HEK293 (cell line): ENCODE measurements at regions not wholly inside any gene's neighbourhood (a gene's known extent, or its start where the extent isn't known, plus 50 kb on each side); places are given as distances from the start of the nearest gene placed in this dataset.

ENCODE experiments used
- CTCF ChIA-PET: fragments of 350-600 bp; formaldehyde crosslinking; extraction: SDS; loops from one replicate; lab custom pipeline; 2021; ENCODE audit warnings: antibody characterized with exemption; lab: Yijun Ruan, JAX
- POLR2A ChIA-PET: fragments of 300-600 bp; formaldehyde crosslinking; extraction: SDS; loops from one replicate; lab custom pipeline; 2020; ENCODE audit warnings: antibody characterized with exemption, inconsistent platforms; lab: Yijun Ruan, JAX
- H3K27ac ChIP-seq: fragments of 200-500 bp; sonication (Bioruptor generic); 2 replicates; pipeline ENCODE4 v1.5.1; 2014; ENCODE audit warnings: low read depth, low read length, control low read depth, inconsistent platforms; ENCODE audit errors: extremely low read depth
- H3K36me3 ChIP-seq, 2 experiments: fragments of 200-500 bp in 1 of 2; sonication (Bioruptor generic) in 1 of 2; 1 replicate in 1 of 2; 2 replicates in 1 of 2; pipeline ENCODE4 v1.5.1; 2014 to 2017; ENCODE audit warnings: inconsistent platforms in 2 of 2, low read length in 2 of 2; ENCODE audit not compliant: control insufficient read depth in 2 of 2, insufficient read depth in 1 of 2
- H3K4me1 ChIP-seq: fragments of 200-500 bp; sonication (Bioruptor generic); 2 replicates; pipeline ENCODE4 v1.5.1; 2014; ENCODE audit warnings: mild to moderate bottlenecking, low read length, inconsistent platforms; ENCODE audit not compliant: control insufficient read depth, insufficient read depth
- H3K4me3 ChIP-seq: 2 replicates; pipeline ENCODE4 v1.5.1; 2011; ENCODE audit warnings: low read depth, mild to moderate bottlenecking, control low read depth, low read length, moderate library complexity
- H3K9me3 ChIP-seq: fragments of 200-500 bp; sonication (Bioruptor generic); 2 replicates; pipeline ENCODE4 v1.5.1; 2014; ENCODE audit warnings: low read depth, low read length, inconsistent platforms; ENCODE audit not compliant: control insufficient read depth, insufficient read depth
- FEZF1 ChIP-seq: fragments of 450-650 bp; formaldehyde crosslinking; IDR thresholded peaks from 2 replicates; pipeline ENCODE4 v1.5.1; 2016; ENCODE audit warnings: missing biosample characterization, missing genetic modification characterization
- GLI4 ChIP-seq: fragments of 450-650 bp; formaldehyde crosslinking; IDR thresholded peaks from 2 replicates; pipeline ENCODE4 v1.5.1; 2016; ENCODE audit warnings: missing biosample characterization, missing genetic modification characterization
- HOXD13 ChIP-seq: sonication (generic); formaldehyde crosslinking; IDR thresholded peaks from 2 replicates; pipeline ENCODE4 v1.8.0; 2022; ENCODE audit warnings: missing genetic modification reagents, borderline replicate concordance
- ZBTB10 ChIP-seq: fragments of 450-650 bp; formaldehyde crosslinking; IDR thresholded peaks from 2 replicates; pipeline ENCODE4 v1.5.1; 2016; ENCODE audit warnings: missing biosample characterization, missing genetic modification characterization
- ZBTB20 ChIP-seq: fragments of 450-650 bp; formaldehyde crosslinking; IDR thresholded peaks from 2 replicates; pipeline ENCODE4 v1.5.1; 2016; ENCODE audit warnings: missing biosample characterization, missing genetic modification characterization
- ZNF155 ChIP-seq: fragments of 450-650 bp; formaldehyde crosslinking; IDR thresholded peaks from 2 replicates; pipeline ENCODE4 v1.5.1; 2016; ENCODE audit warnings: missing biosample characterization, missing genetic modification characterization
- ZNF211 ChIP-seq: fragments of 450-650 bp; formaldehyde crosslinking; IDR thresholded peaks from 2 replicates; pipeline ENCODE4 v1.5.1; 2016; ENCODE audit warnings: low read depth, missing biosample characterization, missing genetic modification characterization
- ZNF292 ChIP-seq: fragments of 450-650 bp; formaldehyde crosslinking; IDR thresholded peaks from 2 replicates; pipeline ENCODE4 v1.5.1; 2016; ENCODE audit warnings: low read depth, missing biosample characterization, missing genetic modification characterization, borderline replicate concordance
- ZNF311 ChIP-seq: fragments of 450-650 bp; formaldehyde crosslinking; IDR thresholded peaks from 2 replicates; pipeline ENCODE4 v1.5.1; 2017; ENCODE audit warnings: missing biosample characterization, missing genetic modification characterization, borderline replicate concordance
- ZNF341 ChIP-seq: fragments of 450-650 bp; formaldehyde crosslinking; IDR thresholded peaks from 2 replicates; pipeline ENCODE4; 2016; ENCODE audit warnings: low read depth, missing biosample characterization, missing genetic modification characterization
- ZNF416 ChIP-seq: fragments of 450-650 bp; formaldehyde crosslinking; IDR thresholded peaks from 2 replicates; pipeline ENCODE4 v1.5.1; 2016; ENCODE audit warnings: missing biosample characterization, missing genetic modification characterization
- ZNF433 ChIP-seq: fragments of 450-650 bp; formaldehyde crosslinking; IDR thresholded peaks from 2 replicates; pipeline ENCODE4 v1.5.1; 2016; ENCODE audit warnings: missing biosample characterization, missing genetic modification characterization, low read depth
- ZNF473 ChIP-seq: fragments of 450-650 bp; formaldehyde crosslinking; IDR thresholded peaks from 2 replicates; pipeline ENCODE4 v1.5.1; 2017; ENCODE audit warnings: missing biosample characterization, missing genetic modification characterization
- ZNF513 ChIP-seq: fragments of 450-650 bp; IDR thresholded peaks from 2 replicates; pipeline ENCODE4 v1.5.1; 2018; ENCODE audit warnings: missing biosample characterization, missing genetic modification characterization
- ZNF560 ChIP-seq: fragments of 450-650 bp; formaldehyde crosslinking; IDR thresholded peaks from 2 replicates; pipeline ENCODE4 v1.5.1; 2017; ENCODE audit warnings: missing biosample characterization, missing genetic modification characterization, borderline replicate concordance
- ZNF580 ChIP-seq: fragments of 450-650 bp; formaldehyde crosslinking; IDR thresholded peaks from 2 replicates; pipeline ENCODE4 v1.5.1; 2016; ENCODE audit warnings: missing biosample characterization, missing genetic modification characterization
- ZNF692 ChIP-seq: fragments of 450-650 bp; formaldehyde crosslinking; IDR thresholded peaks from 2 replicates; pipeline ENCODE4 v1.5.1; 2016; ENCODE audit warnings: missing biosample characterization, missing genetic modification characterization
- ZNF747 ChIP-seq: fragments of 450-650 bp; formaldehyde crosslinking; IDR thresholded peaks from 2 replicates; pipeline ENCODE4 v1.5.1; 2016; ENCODE audit warnings: missing biosample characterization, missing genetic modification characterization
- ZSCAN5A ChIP-seq: fragments of 450-650 bp; formaldehyde crosslinking; IDR thresholded peaks from 2 replicates; pipeline ENCODE4 v1.5.1; 2016; ENCODE audit warnings: missing biosample characterization, missing genetic modification characterization

- TF ChIP-seq ZNF580 (no peak), ZNF747 (tag by site-specific recombination) (no peak), ZBTB10 (no peak)
These were observed 551.1 kb upstream of the CDH11 start (continued) for GRCh38 chr16:65672960-65673359.

GRCh38 chr16:65671071-65671470 lies 549.2 kb upstream of the CDH11 start:
- no peaks in the 10 kb centered on the region for H3K9me3 ChIP-seq

GRCh38 chr16:65668064-65668595 lies 546.3 kb upstream of the CDH11 start:
- Histone ChIP-seq H3K36me3 (no peaks in the 10 kb centered on the region), H3K9me3 (no peaks in the 10 kb centered on the region), H3K4me1 (no peaks in the 10 kb centered on the region), H3K27ac (no peak overlapping the region), H3K4me3 (no peak overlapping the region)
- TF ChIP-seq ZNF341 (tag by site-specific recombination) (no peak), HOXD13 (CRISPR knock-in tag) (no peak), GLI4 (tag by site-specific recombination) (no peak), ZNF155 (tag by site-specific recombination) (no peak), ZNF292 (tag by site-specific recombination) (no peak)
- CTCF ChIA-PET = interaction anchor here (0.8 kb wide), 1 partner anchor 23 kb away, joined by 3 read pairs; no protein-coding TSS in a partner anchor
- POLR2A ChIA-PET = no interaction called here

More at GRCh38 chr16:65671071-65671470, 549.2 kb upstream of the CDH11 start:
- H3K4me1 ChIP-seq = no peaks in the 10 kb centered on the region
- CTCF ChIA-PET = no interaction called here
- POLR2A ChIA-PET = no interaction called here
- no peak overlapping the region for H3K27ac ChIP-seq
- H3K4me3 ChIP-seq = no peak overlapping the region
- no peaks in the 10 kb centered on the region for H3K36me3 ChIP-seq
- TF ChIP-seq ZNF341 (tag by site-specific recombination) = no peak
- no peak for TF ChIP-seq ZNF311 (tag by site-specific recombination)
- no peak for TF ChIP-seq ZNF692 (tag by site-specific recombination)
- TF ChIP-seq ZBTB20 (tag by site-specific recombination) = no peak
- no peak for TF ChIP-seq ZSCAN5A (tag by site-specific recombination)
- no peak for TF ChIP-seq ZNF560 (tag by site-specific recombination)
- TF ChIP-seq FEZF1 (tag by site-specific recombination) = no peak
- no peak for TF ChIP-seq ZNF473 (tag by site-specific recombination)
- TF ChIP-seq ZNF513 (tag by site-specific recombination) = no peak
- no peak for TF ChIP-seq ZNF211
- TF ChIP-seq ZNF433 = no peak
- TF ChIP-seq ZNF416 (tag by site-specific recombination) = no peak
